RWPE2 (cell line): ENCODE measurements at regions not wholly inside any gene's neighbourhood (a gene's known extent, or its start where the extent isn't known, plus 50 kb on each side); places are given as distances from the start of the nearest gene placed in this dataset.

ENCODE experiments used
- ATAC-seq: fragments of 200-7000 bp; cut with Tn5 transposase; 3 replicates; pipeline ENCODE4 v1.9.1; 2021; ENCODE audit warnings: low read depth
- DNase-seq: peaks from one replicate; pipeline ENCODE4 v3.0.0-alpha.2; 2020; ENCODE audit warnings: low spot score
- H3K27ac ChIP-seq: fragments of 450-650 bp; 2 replicates; pipeline ENCODE4 v1.5.1; 2017; ENCODE audit warnings: mild to moderate bottlenecking; ENCODE audit not compliant: poor library complexity, severe bottlenecking
- H3K27me3 ChIP-seq: fragments of 250-450 bp; sonication (Bioruptor Pico); 2 replicates; pipeline ENCODE4 v1.5.1; 2021; ENCODE audit warnings: mild to moderate bottlenecking, moderate library complexity; ENCODE audit not compliant: insufficient read depth, poor library complexity, severe bottlenecking
- H3K36me3 ChIP-seq: fragments of 250-450 bp; sonication (Bioruptor Pico); 2 replicates; pipeline ENCODE4 v1.5.1; 2020; ENCODE audit warnings: low read depth, mild to moderate bottlenecking, moderate library complexity
- H3K4me1 ChIP-seq: fragments of 250-450 bp; sonication (Bioruptor Pico); 2 replicates; pipeline ENCODE4 v1.5.1; 2021; ENCODE audit warnings: mild to moderate bottlenecking, moderate library complexity; ENCODE audit not compliant: insufficient read depth, poor library complexity, severe bottlenecking
- H3K4me3 ChIP-seq: fragments of 250-450 bp; sonication (Bioruptor Pico); 2 replicates; pipeline ENCODE4 v1.5.1; 2021; ENCODE audit warnings: mild to moderate bottlenecking, moderate library complexity; ENCODE audit not compliant: severe bottlenecking
- H3K9me3 ChIP-seq: fragments of 250-450 bp; sonication (Bioruptor Pico); 2 replicates; pipeline ENCODE4 v1.5.1; 2021; ENCODE audit warnings: mild to moderate bottlenecking, moderate library complexity; ENCODE audit not compliant: severe bottlenecking
- CTCF ChIP-seq: fragments of 450-650 bp; IDR thresholded peaks from one replicate; pipeline ENCODE4 v1.5.1; 2017; ENCODE audit warnings: mild to moderate bottlenecking, moderate library complexity; ENCODE audit not compliant: poor library complexity, severe bottlenecking

- ATAC-seq, result no peak
- no peak for TF ChIP-seq CTCF
- no peaks in the 10 kb centered on the region for H3K4me1 ChIP-seq
- DNase-seq, result no peak
- no peaks in the 10 kb centered on the region for H3K36me3 ChIP-seq
- no peak overlapping the region for H3K4me3 ChIP-seq
- H3K27ac ChIP-seq, result no peak overlapping the region
- no peaks in the 10 kb centered on the region for H3K9me3 ChIP-seq
- no peaks in the 10 kb centered on the region for H3K27me3 ChIP-seq
These were observed 65.8 kb upstream of the ELMO1 start for GRCh38 chr7:37514497-37514896.

GRCh38 chr7:37516664-37517063, 68.0 kb upstream of the ELMO1 start:
- Histone ChIP-seq H3K27ac (no peak overlapping the region), H3K4me1 (no peaks in the 10 kb centered on the region), H3K9me3 (no peaks in the 10 kb centered on the region), H3K27me3 (no peaks in the 10 kb centered on the region), H3K4me3 (no peak overlapping the region), H3K36me3 (no peaks in the 10 kb centered on the region)
- no peak for TF ChIP-seq CTCF
- ATAC-seq (no peak), DNase-seq (no peak)

DNA sequence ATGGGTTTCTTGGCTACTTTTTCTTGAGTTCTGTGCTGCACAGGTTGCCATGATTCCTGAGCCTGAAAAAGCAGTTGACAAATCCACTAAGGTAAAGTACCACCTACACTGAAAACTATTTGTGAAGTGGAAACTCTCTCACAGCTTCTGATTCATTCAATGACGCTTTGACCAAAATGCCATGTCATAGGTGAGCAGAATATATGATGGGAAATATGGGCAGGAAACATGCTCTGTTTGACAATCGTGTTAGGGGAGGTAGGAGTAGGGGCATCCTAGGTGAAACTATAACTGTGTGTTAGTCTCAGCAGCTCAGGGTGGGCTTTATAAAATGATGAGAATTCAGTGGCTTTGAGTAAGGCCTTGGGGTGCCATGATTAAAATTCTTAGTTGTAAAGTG, 69.6 kb upstream of the ELMO1 start:
- DNase-seq (no peak), ATAC-seq (no peak)
- Histone ChIP-seq H3K36me3 (no peaks in the 10 kb centered on the region), H3K4me1 (no peaks in the 10 kb centered on the region), H3K9me3 (no peaks in the 10 kb centered on the region), H3K27ac (no peak overlapping the region), H3K27me3 (no peaks in the 10 kb centered on the region), H3K4me3 (no peak overlapping the region)
- TF ChIP-seq CTCF, result no peak

DNA sequence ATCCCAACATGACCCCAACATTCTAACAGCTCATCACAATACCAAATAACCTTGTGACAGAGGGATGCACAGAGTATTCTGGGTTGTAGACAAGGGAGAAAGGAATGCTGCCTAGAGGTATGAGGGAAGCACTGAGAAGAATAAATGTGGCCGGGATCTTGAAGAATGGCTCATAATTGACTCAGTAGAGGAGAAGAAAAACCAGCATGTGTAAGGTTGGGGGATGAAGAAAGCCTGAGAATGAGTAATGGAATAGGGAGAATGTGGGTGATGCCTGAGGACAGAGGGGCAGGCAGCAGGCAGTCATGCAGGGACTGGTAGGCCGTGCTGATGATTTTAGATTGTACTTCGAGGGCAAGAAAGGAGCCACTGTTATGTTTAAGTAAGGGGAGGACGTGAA, 75.4 kb upstream of the ELMO1 start:
- no peak for TF ChIP-seq CTCF
- Histone ChIP-seq H3K9me3 (no peaks in the 10 kb centered on the region), H3K4me3 (no peak overlapping the region), H3K36me3 (no peaks in the 10 kb centered on the region), H3K27me3 (no peaks in the 10 kb centered on the region), H3K4me1 (no peaks in the 10 kb centered on the region), H3K27ac (no peak overlapping the region)
- ATAC-seq, result peak; percentile 31; the same call in 1 of the 3 replicates
- no peak for DNase-seq

DNA sequence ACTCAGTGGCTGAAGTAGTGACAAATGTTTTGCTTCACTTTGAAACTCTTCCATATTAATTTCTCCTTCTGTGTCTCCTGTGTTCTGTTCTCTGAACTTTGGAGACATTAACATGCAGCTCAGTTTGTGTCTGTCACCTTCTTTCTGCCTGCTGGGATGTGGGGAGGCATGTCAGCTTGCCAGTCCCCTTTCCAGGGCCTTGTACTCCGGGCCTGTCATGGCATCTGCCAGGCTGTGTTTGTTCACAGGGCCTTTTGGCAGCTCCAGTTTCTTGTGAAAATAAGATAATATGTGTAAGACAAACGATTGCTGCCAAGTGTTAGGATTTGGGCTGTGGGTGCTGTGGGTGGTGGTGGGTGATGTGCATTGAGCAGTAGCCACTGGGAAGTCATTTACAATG, 76.1 kb upstream of the ELMO1 start:
- no peaks in the 10 kb centered on the region for H3K4me1 ChIP-seq
- no peak overlapping the region for H3K4me3 ChIP-seq
- H3K27me3 ChIP-seq, result no peaks in the 10 kb centered on the region
- H3K27ac ChIP-seq, result no peak overlapping the region
- ATAC-seq (no peak), DNase-seq (no peak)
- no peaks in the 10 kb centered on the region for H3K9me3 ChIP-seq
- H3K36me3 ChIP-seq, result no peaks in the 10 kb centered on the region
- no peak for TF ChIP-seq CTCF
